AG04450 (cell line): ENCODE measurements at regions not wholly inside any gene's neighbourhood (a gene's known extent, or its start where the extent isn't known, plus 50 kb on each side); places are given as distances from the start of the nearest gene placed in this dataset.

ENCODE experiments used
- CTCF ChIA-PET: fragments of 300-600, 350-600 bp; formaldehyde crosslinking; extraction: SDS; loops from one replicate; lab custom pipeline; 2022; ENCODE audit warnings: antibody characterized with exemption, inconsistent platforms; lab: Charles Lee
- POLR2A ChIA-PET: fragments of 350-600 bp; formaldehyde crosslinking; extraction: SDS; loops from one replicate; lab custom pipeline; 2021; ENCODE audit warnings: antibody characterized with exemption, inconsistent platforms; lab: Yijun Ruan, JAX
- DNase-seq: peaks from one replicate; pipeline ENCODE4 v3.0.0-alpha.2; 2011; ENCODE audit warnings: low read depth, low spot score
- H3K27ac ChIP-seq: one replicate; pipeline ENCODE4 v1.5.1; 2012; ENCODE audit warnings: low read depth, low read length, control low read depth
- H3K27me3 ChIP-seq: one replicate; pipeline ENCODE4 v1.6.0; 2012; ENCODE audit warnings: low read length; ENCODE audit not compliant: control insufficient read depth, insufficient read depth
- H3K4me3 ChIP-seq: 2 replicates; pipeline ENCODE4 v1.5.1; 2011; ENCODE audit warnings: mild to moderate bottlenecking, low read depth, low read length, control low read depth
- H3K9me3 ChIP-seq: 2 replicates; pipeline ENCODE4 v1.5.1; 2012; ENCODE audit warnings: low read length; ENCODE audit not compliant: control insufficient read depth, insufficient read depth
- TF ChIP-seq, protein P1 (sequence below): IDR thresholded peaks from 2 replicates; pipeline ENCODE4 v1.5.1; 2011; ENCODE audit warnings: low read depth, low read length, control low read depth, inconsistent platforms

DNA sequence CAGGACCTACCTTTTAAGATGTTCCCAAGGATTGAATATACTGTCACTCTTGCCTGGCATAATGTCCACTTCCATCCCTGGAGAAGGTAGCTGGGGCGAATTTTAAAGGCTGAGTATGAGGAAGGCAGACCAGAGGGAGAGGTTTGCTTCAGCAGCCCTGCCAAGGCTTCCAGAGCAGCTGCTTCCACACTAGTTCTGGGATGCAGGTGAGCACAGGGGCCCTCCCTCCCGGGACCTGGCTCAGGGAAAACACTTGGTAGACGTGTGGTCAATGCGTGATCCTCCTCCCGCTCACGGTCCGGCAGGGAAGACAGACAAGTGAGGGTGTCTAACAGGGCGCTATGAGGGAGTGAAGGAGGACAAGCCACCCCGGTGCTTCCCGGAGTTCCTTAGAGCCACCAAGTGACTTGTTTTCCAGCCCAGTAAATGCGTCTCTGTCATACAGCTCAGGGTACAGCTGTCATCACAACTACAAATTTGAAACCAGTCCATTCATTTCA lies 327.6 kb downstream of the ARRDC4 start:
- CTCF ChIA-PET, result interaction anchor here (1.3 kb wide), 1 partner anchor 24 kb away, joined by 6 read pairs; no protein-coding TSS in a partner anchor
- Histone ChIP-seq H3K27me3 (no peaks in the 10 kb centered on the region), H3K27ac (no peak overlapping the region), H3K9me3 (peaks cover 18% of the 10 kb centered on the region), H3K4me3 (no peak overlapping the region)
- POLR2A ChIA-PET, result no interaction called here
- no peak for DNase-seq
- TF ChIP-seq, protein P1, sequence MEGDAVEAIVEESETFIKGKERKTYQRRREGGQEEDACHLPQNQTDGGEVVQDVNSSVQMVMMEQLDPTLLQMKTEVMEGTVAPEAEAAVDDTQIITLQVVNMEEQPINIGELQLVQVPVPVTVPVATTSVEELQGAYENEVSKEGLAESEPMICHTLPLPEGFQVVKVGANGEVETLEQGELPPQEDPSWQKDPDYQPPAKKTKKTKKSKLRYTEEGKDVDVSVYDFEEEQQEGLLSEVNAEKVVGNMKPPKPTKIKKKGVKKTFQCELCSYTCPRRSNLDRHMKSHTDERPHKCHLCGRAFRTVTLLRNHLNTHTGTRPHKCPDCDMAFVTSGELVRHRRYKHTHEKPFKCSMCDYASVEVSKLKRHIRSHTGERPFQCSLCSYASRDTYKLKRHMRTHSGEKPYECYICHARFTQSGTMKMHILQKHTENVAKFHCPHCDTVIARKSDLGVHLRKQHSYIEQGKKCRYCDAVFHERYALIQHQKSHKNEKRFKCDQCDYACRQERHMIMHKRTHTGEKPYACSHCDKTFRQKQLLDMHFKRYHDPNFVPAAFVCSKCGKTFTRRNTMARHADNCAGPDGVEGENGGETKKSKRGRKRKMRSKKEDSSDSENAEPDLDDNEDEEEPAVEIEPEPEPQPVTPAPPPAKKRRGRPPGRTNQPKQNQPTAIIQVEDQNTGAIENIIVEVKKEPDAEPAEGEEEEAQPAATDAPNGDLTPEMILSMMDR, result no peak

DNA sequence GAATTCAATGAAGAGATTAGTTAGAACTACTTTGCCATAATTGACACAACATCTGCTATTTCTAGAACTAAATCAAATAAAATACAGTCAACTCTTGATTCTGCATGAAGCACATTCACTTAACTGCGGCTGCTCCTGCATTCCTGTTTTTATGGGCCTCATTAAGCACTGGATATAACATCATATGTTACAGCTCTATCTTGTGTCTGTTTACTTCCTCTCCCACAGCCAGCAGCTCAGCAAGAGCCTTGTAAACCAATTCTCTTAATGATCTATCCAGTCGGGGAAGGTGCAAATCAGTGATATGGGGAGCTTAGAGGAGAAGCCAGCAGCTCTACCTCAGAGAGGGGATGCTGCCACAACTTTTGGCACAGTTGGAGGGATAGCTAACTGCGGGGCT lies 329.2 kb downstream of the ARRDC4 start:
- TF ChIP-seq, protein P1, result no peak
- H3K27ac ChIP-seq, result no peak overlapping the region
- no peaks in the 10 kb centered on the region for H3K27me3 ChIP-seq
- H3K4me3 ChIP-seq, result no peak overlapping the region
- ChIA-PET CTCF (no interaction called here), POLR2A (no interaction called here)
- no peak for DNase-seq
- peaks cover 12% of the 10 kb centered on the region for H3K9me3 ChIP-seq

DNA sequence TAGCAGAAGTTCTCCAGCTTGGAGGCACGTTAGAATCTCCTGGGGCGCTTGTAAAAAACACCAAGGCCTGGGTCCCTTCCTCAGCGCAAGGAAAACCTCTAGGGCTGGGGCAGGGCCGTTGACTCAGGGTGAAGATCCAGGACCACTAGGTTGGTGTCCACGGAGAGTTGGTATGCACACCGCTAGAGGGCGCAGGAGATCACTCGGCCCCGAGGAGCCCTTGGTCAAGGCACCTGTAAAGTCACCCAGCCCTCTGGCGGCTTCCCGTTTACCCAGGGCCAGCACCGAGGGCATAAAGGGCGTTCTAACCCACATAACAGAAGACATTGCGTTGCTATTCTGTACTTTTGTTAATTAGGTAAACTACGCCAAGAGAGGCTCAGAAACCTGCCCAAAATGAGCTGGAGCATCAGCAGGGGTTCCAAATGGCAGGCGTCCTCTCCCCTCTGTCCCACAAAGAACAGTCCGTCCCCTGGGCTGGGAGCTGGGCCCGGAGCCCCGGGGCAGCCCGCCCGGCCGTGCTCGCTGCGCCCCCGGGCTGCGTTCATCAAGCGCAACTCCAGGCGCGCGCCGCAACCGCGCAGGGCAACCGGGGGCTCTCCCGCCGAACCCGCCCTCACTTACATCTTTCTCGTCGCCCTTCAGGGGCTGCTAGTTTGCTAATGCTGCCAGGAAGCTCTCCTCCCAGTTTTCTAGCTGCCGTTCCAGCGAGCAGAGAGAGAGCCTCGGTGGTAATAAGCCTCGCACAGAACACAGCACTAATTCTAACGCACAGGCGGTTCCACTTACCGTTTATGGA lies 332.1 kb downstream of the ARRDC4 start:
- no peaks in the 10 kb centered on the region for H3K27me3 ChIP-seq
- H3K4me3 ChIP-seq, result no peak overlapping the region
- ChIA-PET CTCF (interaction anchor here (0.6 to 1.5 kb wide), 2 partner anchors 388 to 394 kb away, joined by 3 to 5 read pairs; no protein-coding TSS in a partner anchor), POLR2A (no interaction called here)
- H3K9me3 ChIP-seq, result peaks cover 4% of the 10 kb centered on the region
- no peak for DNase-seq
- TF ChIP-seq, protein P1, result peak; percentile 42; the same call in 1 of the 2 replicates
- H3K27ac ChIP-seq, result no peak overlapping the region

DNA sequence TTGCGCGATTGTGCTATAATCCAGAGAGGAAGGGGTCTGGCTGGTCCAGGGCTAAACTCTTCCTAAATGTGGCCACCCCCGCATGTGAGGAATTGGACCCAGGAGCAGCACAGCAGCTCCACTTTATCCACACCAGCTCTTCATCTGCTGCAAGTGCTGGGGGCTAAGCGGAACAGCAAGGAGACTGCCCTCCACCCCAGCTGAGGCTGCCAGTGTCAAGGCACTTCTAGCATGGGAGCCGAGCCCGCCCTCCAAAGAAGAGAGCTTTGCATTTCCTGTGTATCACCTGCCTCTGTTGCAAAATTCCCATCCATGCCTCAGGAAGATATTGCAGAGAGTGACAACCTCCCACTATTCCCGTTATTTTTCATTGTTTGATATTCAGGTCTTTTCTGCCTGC lies 333.6 kb downstream of the ARRDC4 start:
- no peak for DNase-seq
- TF ChIP-seq, protein P1, result no peak
- Histone ChIP-seq H3K27me3 (no peaks in the 10 kb centered on the region), H3K27ac (no peak overlapping the region), H3K9me3 (no peaks in the 10 kb centered on the region; the same call in 1 of the 2 replicates), H3K4me3 (no peak overlapping the region)
- POLR2A ChIA-PET, result no interaction called here
- CTCF ChIA-PET, result interaction anchor here (0.7 kb wide), 1 partner anchor 1048 kb away, joined by 3 read pairs; no protein-coding TSS in a partner anchor
